ENCODE measurements at regions not wholly inside any gene's neighbourhood (a gene's known extent, or its start where the extent isn't known, plus 50 kb on each side); places are given as distances from the start of the nearest gene placed in this dataset.
"Not testable (repeated sequence)": the region's sequence is repeated elsewhere in the genome, so short reads cannot be mapped to it uniquely, and the experiment has no call there.

DNA sequence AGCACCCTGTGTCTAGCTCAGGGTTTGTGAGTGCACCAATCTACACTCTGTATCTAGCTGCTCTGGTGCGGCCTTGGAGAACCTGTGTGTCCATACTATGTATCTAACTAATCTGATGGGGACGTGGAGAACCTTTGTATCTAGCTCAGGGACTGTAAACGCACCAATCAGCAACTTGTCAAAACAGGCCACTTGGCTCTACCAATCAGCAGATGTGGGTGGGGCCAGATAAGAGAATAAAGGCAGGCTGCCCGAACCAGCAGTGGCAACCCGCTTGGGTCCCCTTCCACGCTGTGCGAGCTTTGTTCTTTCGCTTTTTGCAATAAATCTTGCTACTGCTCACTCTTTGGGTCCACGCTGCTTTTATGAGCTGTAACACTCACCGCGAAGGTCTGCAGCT, 426.5 kb downstream of the NAF1 start:
- H3K27me3 Mint-ChIP-seq (ENCODE audit: insufficient read depth); H3K4me1 Mint-ChIP-seq (ENCODE audit: low read depth); intact Hi-C loops (cut with micrococcal nuclease); H3K4me3 Mint-ChIP-seq; H3K36me3 Mint-ChIP-seq (ENCODE audit: low read depth); H3K27ac Mint-ChIP-seq; H3K9me3 Mint-ChIP-seq; DNase-seq (ENCODE audit: low spot score): not testable (repeated sequence)

GRCh38 chr4:162739596-162739995, 427.1 kb downstream of the NAF1 start:
- H3K9me3 Mint-ChIP-seq; H3K36me3 Mint-ChIP-seq (ENCODE audit: low read depth); intact Hi-C loops (cut with micrococcal nuclease); H3K27me3 Mint-ChIP-seq (ENCODE audit: insufficient read depth); H3K4me1 Mint-ChIP-seq (ENCODE audit: low read depth); H3K27ac Mint-ChIP-seq; DNase-seq (ENCODE audit: low spot score); H3K4me3 Mint-ChIP-seq: not testable (repeated sequence)

DNA sequence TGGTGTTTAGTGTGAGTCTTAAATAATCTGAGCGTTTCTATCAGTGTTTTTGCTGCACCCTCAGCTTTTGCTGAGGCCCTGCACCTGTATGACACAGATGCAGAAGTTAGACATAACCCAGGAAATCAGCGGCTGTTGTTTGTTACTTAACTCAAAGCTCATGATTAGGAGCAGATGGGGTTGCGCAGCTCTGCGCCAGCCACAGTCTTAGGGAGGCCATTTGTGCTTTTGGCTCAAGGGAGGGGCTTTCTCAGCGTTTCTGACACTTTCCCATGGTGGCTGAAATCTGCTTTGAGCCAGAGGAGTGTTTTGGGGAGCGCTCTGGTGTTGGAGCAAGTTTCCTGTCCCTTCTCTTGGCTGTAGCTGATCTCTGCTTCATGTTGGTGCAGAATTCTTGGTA, 433.8 kb downstream of the NAF1 start:
- no peak for DNase-seq (ENCODE audit: low spot score)
- Mint-ChIP-seq H3K36me3 (ENCODE audit: low read depth) (no peaks in the 10 kb centered on the region), H3K4me3 (no peak overlapping the region), H3K27me3 (ENCODE audit: insufficient read depth) (no peaks in the 10 kb centered on the region), H3K27ac (no peak overlapping the region), H3K4me1 (ENCODE audit: low read depth) (no peaks in the 10 kb centered on the region), H3K9me3 (no peaks in the 10 kb centered on the region)
- intact Hi-C loops (cut with micrococcal nuclease), result no loop called here

- no peak for DNase-seq (ENCODE audit: low spot score)
- Mint-ChIP-seq H3K36me3 (ENCODE audit: low read depth) (no peaks in the 10 kb centered on the region), H3K27me3 (ENCODE audit: insufficient read depth) (no peaks in the 10 kb centered on the region), H3K27ac (no peak overlapping the region), H3K4me1 (ENCODE audit: low read depth) (no peaks in the 10 kb centered on the region), H3K4me3 (no peak overlapping the region), H3K9me3 (no peaks in the 10 kb centered on the region)
- intact Hi-C loops (cut with micrococcal nuclease), result no loop called here
Observed at GRCh38 chr4:162727766-162728165, 438.9 kb downstream of the NAF1 start.

DNA sequence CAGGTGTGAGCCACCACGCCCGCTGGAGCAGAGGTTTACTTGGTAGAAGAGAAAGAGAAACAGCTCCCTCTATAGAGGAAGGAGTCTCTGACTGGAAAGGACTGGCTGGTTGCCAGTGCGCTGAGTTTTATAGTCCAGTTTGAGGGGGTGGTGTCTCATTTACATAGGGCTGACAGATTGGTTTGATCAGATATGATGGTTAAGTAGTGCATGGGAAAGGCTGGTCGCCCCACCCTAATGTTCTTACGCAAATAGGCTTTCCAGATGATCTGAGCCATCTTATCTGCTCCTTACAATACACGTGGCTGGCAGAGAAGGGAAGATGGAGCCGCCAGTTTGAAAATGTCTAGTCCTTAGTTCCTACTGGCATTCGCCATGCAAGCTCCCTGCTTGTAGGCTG, 439.5 kb downstream of the NAF1 start:
- Mint-ChIP-seq H3K27me3 (ENCODE audit: insufficient read depth) (no peaks in the 10 kb centered on the region), H3K4me1 (ENCODE audit: low read depth) (no peaks in the 10 kb centered on the region), H3K36me3 (ENCODE audit: low read depth) (no peaks in the 10 kb centered on the region), H3K4me3 (no peak overlapping the region), H3K27ac (no peak overlapping the region), H3K9me3 (no peaks in the 10 kb centered on the region)
- no peak for DNase-seq (ENCODE audit: low spot score)
- intact Hi-C loops (cut with micrococcal nuclease), result no loop called here

DNA sequence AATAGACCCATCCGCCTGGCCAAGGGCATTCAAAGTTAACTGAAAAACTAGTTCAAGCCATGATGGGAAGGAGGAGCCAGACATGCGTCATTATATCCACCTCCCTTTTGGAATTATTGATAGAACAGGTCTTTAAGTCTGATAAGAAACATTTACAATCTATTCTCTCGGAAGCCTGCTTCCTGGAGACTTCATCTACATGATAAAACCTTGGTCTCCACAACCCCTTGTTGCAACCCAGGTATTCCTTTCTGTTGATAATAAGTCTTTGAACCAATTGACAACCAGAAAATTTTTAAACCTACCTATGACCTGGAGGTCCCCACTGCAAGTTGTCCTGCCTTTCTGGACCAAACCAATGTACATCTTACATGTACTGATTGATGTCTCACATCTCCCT, 451.3 kb downstream of the NAF1 start:
- peaks cover 8% of the 10 kb centered on the region for H3K9me3 Mint-ChIP-seq
- H3K27me3 Mint-ChIP-seq (ENCODE audit: insufficient read depth), result no peaks in the 10 kb centered on the region
- H3K27ac Mint-ChIP-seq, result no peak overlapping the region
- intact Hi-C loops (cut with micrococcal nuclease), result no loop called here
- no peaks in the 10 kb centered on the region for H3K36me3 Mint-ChIP-seq (ENCODE audit: low read depth)
- H3K4me1 Mint-ChIP-seq (ENCODE audit: low read depth), result no peaks in the 10 kb centered on the region
- no peak overlapping the region for H3K4me3 Mint-ChIP-seq
- no peak for DNase-seq (ENCODE audit: low spot score)

GRCh38 chr4:162707962-162708361, 458.7 kb downstream of the NAF1 start:
- H3K36me3 Mint-ChIP-seq (ENCODE audit: low read depth), result no peaks in the 10 kb centered on the region
- no peaks in the 10 kb centered on the region for H3K4me1 Mint-ChIP-seq (ENCODE audit: low read depth)
- peaks cover 8% of the 10 kb centered on the region for H3K9me3 Mint-ChIP-seq
- H3K4me3 Mint-ChIP-seq, result no peak overlapping the region
- H3K27me3 Mint-ChIP-seq (ENCODE audit: insufficient read depth), result no peaks in the 10 kb centered on the region
- no peak overlapping the region for H3K27ac Mint-ChIP-seq
- intact Hi-C loops (cut with micrococcal nuclease), result no loop called here
- DNase-seq (ENCODE audit: low spot score), result no peak

GRCh38 chr4:162706632-162707031, 460.1 kb downstream of the NAF1 start:
- Mint-ChIP-seq H3K36me3 (ENCODE audit: low read depth) (no peaks in the 10 kb centered on the region), H3K4me3 (no peak overlapping the region), H3K27ac (no peak overlapping the region), H3K27me3 (ENCODE audit: insufficient read depth) (no peaks in the 10 kb centered on the region), H3K4me1 (ENCODE audit: low read depth) (no peaks in the 10 kb centered on the region), H3K9me3 (no peaks in the 10 kb centered on the region)
- intact Hi-C loops (cut with micrococcal nuclease), result no loop called here
- DNase-seq (ENCODE audit: low spot score), result no peak

GRCh38 chr4:162706051-162706450, 460.6 kb downstream of the NAF1 start:
- Mint-ChIP-seq H3K27me3 (ENCODE audit: insufficient read depth) (no peaks in the 10 kb centered on the region), H3K27ac (no peak overlapping the region), H3K4me3 (no peak overlapping the region), H3K36me3 (ENCODE audit: low read depth) (no peaks in the 10 kb centered on the region), H3K9me3 (no peaks in the 10 kb centered on the region), H3K4me1 (ENCODE audit: low read depth) (no peaks in the 10 kb centered on the region)
- no peak for DNase-seq (ENCODE audit: low spot score)
- intact Hi-C loops (cut with micrococcal nuclease), result no loop called here

GRCh38 chr4:162705130-162705803, 461.4 kb downstream of the NAF1 start:
- DNase-seq (ENCODE audit: low spot score), result no peak
- H3K36me3 Mint-ChIP-seq (ENCODE audit: low read depth), result no peaks in the 10 kb centered on the region
- no peaks in the 10 kb centered on the region for H3K27me3 Mint-ChIP-seq (ENCODE audit: insufficient read depth)
- H3K9me3 Mint-ChIP-seq, result no peaks in the 10 kb centered on the region
- H3K4me1 Mint-ChIP-seq (ENCODE audit: low read depth), result no peaks in the 10 kb centered on the region
- no peak overlapping the region for H3K4me3 Mint-ChIP-seq
- intact Hi-C loops (cut with micrococcal nuclease), result no loop called here
- H3K27ac Mint-ChIP-seq, result no peak overlapping the region

- intact Hi-C loops (cut with micrococcal nuclease), result no loop called here
- H3K9me3 Mint-ChIP-seq, result no peaks in the 10 kb centered on the region
- H3K4me1 Mint-ChIP-seq (ENCODE audit: low read depth), result no peaks in the 10 kb centered on the region
- no peaks in the 10 kb centered on the region for H3K36me3 Mint-ChIP-seq (ENCODE audit: low read depth)
- no peak for DNase-seq (ENCODE audit: low spot score)
- H3K27me3 Mint-ChIP-seq (ENCODE audit: insufficient read depth), result no peaks in the 10 kb centered on the region
- H3K27ac Mint-ChIP-seq, result no peak overlapping the region
- H3K4me3 Mint-ChIP-seq, result no peak overlapping the region
Observed at GRCh38 chr4:162700815-162701361, 465.8 kb downstream of the NAF1 start.

- Mint-ChIP-seq H3K4me3 (no peak overlapping the region), H3K4me1 (ENCODE audit: low read depth) (no peaks in the 10 kb centered on the region), H3K27me3 (ENCODE audit: insufficient read depth) (no peaks in the 10 kb centered on the region), H3K27ac (no peak overlapping the region), H3K36me3 (ENCODE audit: low read depth) (no peaks in the 10 kb centered on the region), H3K9me3 (no peaks in the 10 kb centered on the region)
- no peak for DNase-seq (ENCODE audit: low spot score)
- intact Hi-C loops (cut with micrococcal nuclease), result no loop called here
Observed at GRCh38 chr4:162700358-162700757, 466.3 kb downstream of the NAF1 start.

GRCh38 chr4:162699629-162700028, 467.1 kb downstream of the NAF1 start:
- Mint-ChIP-seq H3K36me3 (ENCODE audit: low read depth) (no peaks in the 10 kb centered on the region), H3K4me3 (no peak overlapping the region), H3K27ac (no peak overlapping the region), H3K4me1 (ENCODE audit: low read depth) (no peaks in the 10 kb centered on the region), H3K27me3 (ENCODE audit: insufficient read depth) (no peaks in the 10 kb centered on the region), H3K9me3 (no peaks in the 10 kb centered on the region)
- intact Hi-C loops (cut with micrococcal nuclease), result no loop called here
- DNase-seq (ENCODE audit: low spot score), result no peak

- H3K27me3 Mint-ChIP-seq (ENCODE audit: insufficient read depth), result no peaks in the 10 kb centered on the region
- intact Hi-C loops (cut with micrococcal nuclease), result no loop called here
- H3K36me3 Mint-ChIP-seq (ENCODE audit: low read depth), result no peaks in the 10 kb centered on the region
- H3K9me3 Mint-ChIP-seq, result no peaks in the 10 kb centered on the region
- H3K4me3 Mint-ChIP-seq, result no peak overlapping the region
- H3K4me1 Mint-ChIP-seq (ENCODE audit: low read depth), result no peaks in the 10 kb centered on the region
- no peak for DNase-seq (ENCODE audit: low spot score)
- no peak overlapping the region for H3K27ac Mint-ChIP-seq
Observed at GRCh38 chr4:162685410-162685809, 481.3 kb downstream of the NAF1 start.

Data from activated T-helper 1 cell treated with anti-CD3 and anti-CD28 coated beads, Interleukin-12 subunit alpha, Interleukin-12 subunit beta, Interleukin-2, Interleukin-4 antibody, amounts not matched to agents 30 ng/mL and 10 ng/mL and 1 ng/mL, durations not matched to agents 14 hours and 24 hours and 36 hours (primary cell).